ENCODE measurements at regions not wholly inside any gene's neighbourhood (a gene's known extent, or its start where the extent isn't known, plus 50 kb on each side); places are given as distances from the start of the nearest gene placed in this dataset.

DNA sequence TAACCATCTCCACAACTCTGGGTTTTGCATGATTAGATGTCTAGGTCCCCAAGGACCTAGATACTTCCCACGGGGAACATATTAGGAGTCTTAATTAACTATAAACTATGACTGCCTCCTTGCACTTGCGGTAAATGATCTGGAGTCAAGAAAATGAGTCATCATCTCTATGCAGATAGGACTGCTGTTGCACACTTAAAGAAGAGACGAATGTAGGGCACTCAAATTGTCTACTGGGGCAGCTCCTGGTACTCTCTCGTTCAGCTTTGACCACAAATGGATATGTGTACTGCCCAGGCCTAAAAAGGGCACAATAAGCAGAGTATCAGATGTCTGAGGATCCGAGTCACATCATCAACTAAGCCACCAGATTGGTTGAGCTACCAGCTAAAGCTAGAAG lies 1783.4 kb upstream of the AGA start:
- FAIRE-seq, result no peak
- no peak; the same call in 2 of the 3 replicates for ATAC-seq
- H3K4me1 ChIP-seq (ENCODE audit: control insufficient read depth, insufficient read depth, low read length), result no peaks in the 10 kb centered on the region
- no peak overlapping the region for H3K4me2 ChIP-seq (ENCODE audit: control insufficient read depth, insufficient read depth)
- no peak for DNase-seq (ENCODE audit: low read depth, low spot score)
- 0% methylated on average over 5 of the region's 5 CpGs for WGBS (ENCODE audit: insufficient coverage, insufficient replicate concordance, low lambda C conversion rate, missing lambda C conversion rate)
- no peaks in the 10 kb centered on the region for H3K27me3 ChIP-seq (replicated peaks in 1 of 2; ENCODE audit: control insufficient read depth in 2 of 2, insufficient read depth in 2 of 2, low read length in 1 of 2)
- H3K9me3 ChIP-seq (replicated peaks; ENCODE audit: control insufficient read depth, insufficient read depth, low read length), result no peaks in the 10 kb centered on the region
- ChIA-PET POLR2A (no interaction called here), RAD21 (ENCODE audit: unreplicated experiment) (no interaction called here), SMC1A (ENCODE audit: uncharacterized antibody, unreplicated experiment) (interaction anchor here (0.7 kb wide), 1 partner anchor 347 kb away, joined by 3 read pairs; no protein-coding TSS in a partner anchor), CTCF (interaction anchor here (0.6 kb wide), 1 partner anchor 658 kb away, joined by 4 read pairs; no protein-coding TSS in a partner anchor)
- in situ Hi-C loops (cut with MboI), result no loop called here
- BruUV-seq (replicated peaks), result no TSS peak
- H3K4me3 ChIP-seq, result no peak overlapping the region
- H3K36me3 ChIP-seq (ENCODE audit: control insufficient read depth in 2 of 2, insufficient read depth in 2 of 2, low read length in 1 of 2), result no peaks in the 10 kb centered on the region
- no peak for TF ChIP-seq SIX5 (IDR thresholded peaks at IDR 0.05; ENCODE audit: low read depth, low read length, severe bottlenecking)
- no peak for TF ChIP-seq NR2F1 (conservative IDR thresholded peaks at IDR 0.05)
- TF ChIP-seq RAD21 (IDR thresholded peaks at IDR 0.05; ENCODE audit: insufficient read depth, low read depth, low read length), result no peak
- no peak for TF ChIP-seq CBX3 (IDR thresholded peaks at IDR 0.05; ENCODE audit: borderline replicate concordance, low read depth)
- TF ChIP-seq BMI1 (IDR thresholded peaks at IDR 0.05; ENCODE audit: borderline replicate concordance), result no peak
- no peak for TF ChIP-seq GATAD2B (conservative IDR thresholded peaks at IDR 0.05; ENCODE audit: low read depth)
- TF ChIP-seq BRCA1 (IDR thresholded peaks at IDR 0.05; ENCODE audit: low read depth, low read length), result no peak
- no peak for TF ChIP-seq MTA2 (IDR thresholded peaks at IDR 0.05; ENCODE audit: low read depth)
- no peak overlapping the region for H3K9ac ChIP-seq (ENCODE audit: control insufficient read depth, insufficient read depth, low read length)
- H3K79me2 ChIP-seq (ENCODE audit: control insufficient read depth, insufficient read depth, low read length), result no peaks in the 10 kb centered on the region
- no peak overlapping the region for H2AFZ ChIP-seq (ENCODE audit: control insufficient read depth, low read depth, low read length)
- intact Hi-C loops (cut with micrococcal nuclease; ENCODE audit: unreplicated experiment), result no loop called here
- no peaks in the 10 kb centered on the region for H4K20me1 ChIP-seq (ENCODE audit: control insufficient read depth, insufficient read depth)
- H3K27ac ChIP-seq (ENCODE audit: control insufficient read depth, insufficient read depth), result no peak overlapping the region

- no peaks in the 10 kb centered on the region for H3K36me3 ChIP-seq (ENCODE audit: control insufficient read depth in 2 of 2, insufficient read depth in 2 of 2, low read length in 1 of 2)
- H3K9me3 ChIP-seq (replicated peaks; ENCODE audit: control insufficient read depth, insufficient read depth, low read length), result no peaks in the 10 kb centered on the region
- no peak overlapping the region for H3K4me2 ChIP-seq (ENCODE audit: control insufficient read depth, insufficient read depth)
- CTCF ChIA-PET, result no interaction called here
- H4K20me1 ChIP-seq (ENCODE audit: control insufficient read depth, insufficient read depth), result no peaks in the 10 kb centered on the region
- H3K4me1 ChIP-seq (ENCODE audit: control insufficient read depth, insufficient read depth, low read length), result no peaks in the 10 kb centered on the region
- no TSS peak for BruUV-seq (replicated peaks)
- no peak overlapping the region for H3K9ac ChIP-seq (ENCODE audit: control insufficient read depth, insufficient read depth, low read length)
- RAD21 ChIA-PET (ENCODE audit: unreplicated experiment), result no interaction called here
- no peak for ATAC-seq
- POLR2A ChIA-PET, result no interaction called here
- WGBS (ENCODE audit: insufficient coverage, insufficient replicate concordance, low lambda C conversion rate, missing lambda C conversion rate), result 0% methylated on average over 1 of the region's 1 CpG
- no peak for FAIRE-seq
- in situ Hi-C loops (cut with MboI), result no loop called here
- no peaks in the 10 kb centered on the region for H3K79me2 ChIP-seq (ENCODE audit: control insufficient read depth, insufficient read depth, low read length)
- SMC1A ChIA-PET (ENCODE audit: uncharacterized antibody, unreplicated experiment), result interaction anchor here (1.0 to 1.1 kb wide), 2 partner anchors 50 to 299 kb away, joined by 3 read pairs; no protein-coding TSS in a partner anchor
- intact Hi-C loops (cut with micrococcal nuclease; ENCODE audit: unreplicated experiment), result no loop called here
- no peak overlapping the region for H3K27ac ChIP-seq (ENCODE audit: control insufficient read depth, insufficient read depth)
- no peaks in the 10 kb centered on the region for H3K27me3 ChIP-seq (replicated peaks in 1 of 2; ENCODE audit: control insufficient read depth in 2 of 2, insufficient read depth in 2 of 2, low read length in 1 of 2)
- no peak overlapping the region for H2AFZ ChIP-seq (ENCODE audit: control insufficient read depth, low read depth, low read length)
- no peak for DNase-seq (ENCODE audit: low read depth, low spot score)
- H3K4me3 ChIP-seq, result no peak overlapping the region
- TF ChIP-seq MXI1 (IDR thresholded peaks at IDR 0.05; ENCODE audit: low read depth, low read length), result no peak
- TF ChIP-seq ZNF207 (IDR thresholded peaks at IDR 0.05; ENCODE audit: borderline replicate concordance), result no peak
- TF ChIP-seq IKZF1 (conservative IDR thresholded peaks at IDR 0.05), result no peak
- TF ChIP-seq RFX5 (IDR thresholded peaks at IDR 0.05; ENCODE audit: low read depth, low read length), result no peak
- TF ChIP-seq REST (IDR thresholded peaks at IDR 0.05; ENCODE audit: low read depth, low read length), result no peak
- TF ChIP-seq, protein P1, sequence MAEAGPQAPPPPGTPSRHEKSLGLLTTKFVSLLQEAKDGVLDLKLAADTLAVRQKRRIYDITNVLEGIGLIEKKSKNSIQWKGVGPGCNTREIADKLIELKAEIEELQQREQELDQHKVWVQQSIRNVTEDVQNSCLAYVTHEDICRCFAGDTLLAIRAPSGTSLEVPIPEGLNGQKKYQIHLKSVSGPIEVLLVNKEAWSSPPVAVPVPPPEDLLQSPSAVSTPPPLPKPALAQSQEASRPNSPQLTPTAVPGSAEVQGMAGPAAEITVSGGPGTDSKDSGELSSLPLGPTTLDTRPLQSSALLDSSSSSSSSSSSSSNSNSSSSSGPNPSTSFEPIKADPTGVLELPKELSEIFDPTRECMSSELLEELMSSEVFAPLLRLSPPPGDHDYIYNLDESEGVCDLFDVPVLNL (IDR thresholded peaks at IDR 0.05; ENCODE audit: low read depth, low read length), result no peak
- no peak for TF ChIP-seq EZH2 (IDR thresholded peaks at IDR 0.05; ENCODE audit: borderline replicate concordance, control insufficient read depth, low read depth, low read length)
- no peak for TF ChIP-seq NFYA (IDR thresholded peaks at IDR 0.05; ENCODE audit: borderline replicate concordance, low read depth, low read length)
Measured at GRCh38 chr4:179248821-179249220, 1806.6 kb upstream of the AGA start.

All from GM12878 (cell line).